Upper lobe of left lung (tissue), 4 donors: ENCODE measurements at regions not wholly inside any gene's neighbourhood (a gene's known extent, or its start where the extent isn't known, plus 50 kb on each side); places are given as distances from the start of the nearest gene placed in this dataset.

Experiments
- EP300 ChIP-seq, 4 donors: sonication (generic); formaldehyde crosslinking; IDR thresholded peaks; one replicate each; pipeline ENCODE4 v1.5.1; 2017; ENCODE audit warnings: antibody characterized with exemption in 4 of 4, control low read depth in 2 of 4
- TF ChIP-seq, protein P1 (sequence below), 6 experiments: fragments of 450-650 bp in 4 of 6; fragments of 200-600 bp in 2 of 6; sonication (generic) in 2 of 6; IDR thresholded peaks; one replicate each; pipeline ENCODE4 v1.5.1; 2016 to 2019; ENCODE audit warnings: antibody characterized with exemption in 6 of 6

DNA sequence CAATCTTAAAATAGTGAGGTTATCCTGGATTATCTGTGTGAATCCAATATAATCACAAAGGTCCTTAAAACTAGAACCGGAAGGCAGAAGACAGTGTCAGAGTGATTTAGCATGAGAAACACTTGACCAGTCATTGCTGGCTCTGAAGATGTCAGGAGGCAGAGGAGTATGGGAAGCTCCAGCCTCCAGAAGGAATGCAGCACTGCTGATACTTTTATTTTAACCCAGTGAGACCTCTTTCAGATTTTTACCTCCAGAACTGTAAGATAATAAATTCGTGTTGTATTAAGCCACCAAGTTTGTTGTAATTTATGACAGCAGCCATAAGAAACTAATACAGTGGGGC lies 134.4 kb upstream of the ZC3H12C start:
- TF ChIP-seq, protein P1, sequence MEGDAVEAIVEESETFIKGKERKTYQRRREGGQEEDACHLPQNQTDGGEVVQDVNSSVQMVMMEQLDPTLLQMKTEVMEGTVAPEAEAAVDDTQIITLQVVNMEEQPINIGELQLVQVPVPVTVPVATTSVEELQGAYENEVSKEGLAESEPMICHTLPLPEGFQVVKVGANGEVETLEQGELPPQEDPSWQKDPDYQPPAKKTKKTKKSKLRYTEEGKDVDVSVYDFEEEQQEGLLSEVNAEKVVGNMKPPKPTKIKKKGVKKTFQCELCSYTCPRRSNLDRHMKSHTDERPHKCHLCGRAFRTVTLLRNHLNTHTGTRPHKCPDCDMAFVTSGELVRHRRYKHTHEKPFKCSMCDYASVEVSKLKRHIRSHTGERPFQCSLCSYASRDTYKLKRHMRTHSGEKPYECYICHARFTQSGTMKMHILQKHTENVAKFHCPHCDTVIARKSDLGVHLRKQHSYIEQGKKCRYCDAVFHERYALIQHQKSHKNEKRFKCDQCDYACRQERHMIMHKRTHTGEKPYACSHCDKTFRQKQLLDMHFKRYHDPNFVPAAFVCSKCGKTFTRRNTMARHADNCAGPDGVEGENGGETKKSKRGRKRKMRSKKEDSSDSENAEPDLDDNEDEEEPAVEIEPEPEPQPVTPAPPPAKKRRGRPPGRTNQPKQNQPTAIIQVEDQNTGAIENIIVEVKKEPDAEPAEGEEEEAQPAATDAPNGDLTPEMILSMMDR (IDR thresholded peaks at IDR 0.05), result no peak
- no peak for TF ChIP-seq EP300 (IDR thresholded peaks at IDR 0.05)
